HG02678 (cell line): ENCODE measurements at regions not wholly inside any gene's neighbourhood (a gene's known extent, or its start where the extent isn't known, plus 50 kb on each side); places are given as distances from the start of the nearest gene placed in this dataset.
"Not testable (repeated sequence)": the region's sequence is repeated elsewhere in the genome, so short reads cannot be mapped to it uniquely, and the experiment has no call there.

ENCODE experiments used
- ATAC-seq: cut with Tn5 transposase; IDR thresholded peaks from one replicate; pipeline ENCODE4 v1.9.1; 2021; ENCODE audit warnings: mild to moderate bottlenecking, moderate library complexity; ENCODE audit not compliant: unreplicated experiment

- ATAC-seq: not testable (repeated sequence)
These were observed 502.5 kb upstream of the MAP2 start for GRCh38 chr2:208921358-208921757.

DNA sequence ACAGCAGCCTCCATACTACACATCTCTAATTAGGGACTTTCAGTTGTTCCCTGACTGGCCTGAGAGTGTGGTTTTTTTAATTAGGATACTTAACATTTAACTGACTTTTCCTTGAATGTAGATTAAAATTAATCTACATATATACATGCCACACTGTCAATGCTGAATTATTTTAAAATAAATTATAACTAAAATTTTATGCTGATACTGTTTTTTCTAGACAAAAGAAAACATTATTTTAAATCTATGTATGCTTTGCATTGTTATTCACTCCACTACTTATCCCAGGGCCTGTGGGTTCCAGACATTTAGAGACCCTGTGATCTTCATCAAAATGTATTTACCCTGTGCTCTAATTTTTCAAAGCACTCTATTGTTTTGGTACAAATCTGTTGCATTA, 496.0 kb upstream of the MAP2 start:
- no peak for ATAC-seq

DNA sequence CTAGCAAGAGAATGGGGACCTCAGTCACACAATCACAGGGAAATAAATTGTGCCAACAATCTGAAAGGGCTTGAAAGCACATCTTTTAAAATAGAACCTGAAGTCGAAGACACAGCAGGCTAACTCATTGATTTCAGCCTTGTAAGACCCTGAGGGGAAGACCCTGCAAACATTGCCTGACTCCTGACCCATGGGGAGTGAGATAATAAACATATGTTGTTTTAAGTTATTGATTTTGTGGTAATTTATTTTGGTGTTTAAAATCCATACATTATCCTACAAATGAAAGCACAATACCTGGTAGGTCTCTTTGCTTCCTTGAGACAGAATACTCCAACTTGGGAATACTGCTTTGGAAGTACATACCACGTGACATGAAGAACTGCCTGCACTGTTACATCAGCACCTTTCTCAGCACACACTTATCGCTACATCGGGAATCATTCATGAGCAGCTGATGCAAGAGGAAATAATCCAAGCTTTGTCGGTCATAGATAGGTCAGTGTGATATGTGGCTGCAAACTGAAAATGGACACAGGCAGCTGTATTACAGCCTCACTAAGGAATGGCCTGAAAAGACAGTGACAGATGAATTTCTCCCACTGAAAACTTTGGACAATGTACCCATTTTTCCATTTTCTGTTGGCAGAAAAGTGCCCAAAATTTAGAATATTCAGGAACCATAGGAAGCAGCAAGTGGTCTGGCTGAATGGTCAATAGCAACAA, 494.5 kb upstream of the MAP2 start:
- ATAC-seq: no peak

DNA sequence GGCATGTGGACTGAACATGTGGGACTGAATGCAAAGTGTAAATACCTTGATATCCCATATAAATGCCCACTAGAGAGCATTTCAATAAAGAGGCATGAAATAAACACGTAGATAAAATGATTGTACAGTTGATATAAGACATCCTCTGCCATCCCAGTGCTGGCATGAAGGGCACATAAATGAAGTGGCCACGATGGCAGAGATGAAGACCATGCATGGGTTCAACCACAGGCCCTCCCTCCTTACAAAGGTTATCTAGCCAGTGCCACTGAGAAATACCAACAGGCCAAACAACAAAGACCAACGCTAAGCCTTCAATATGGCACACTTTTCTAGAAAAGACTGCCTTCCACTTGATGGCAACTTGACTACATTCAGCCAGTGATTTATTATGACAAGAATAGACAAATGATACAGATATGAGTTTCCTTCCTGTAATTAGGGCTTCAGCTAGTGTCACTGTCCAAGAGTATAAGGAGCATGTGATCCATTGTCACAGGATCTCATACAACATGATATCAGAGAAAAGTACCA, 493.9 kb upstream of the MAP2 start:
- no peak for ATAC-seq

DNA sequence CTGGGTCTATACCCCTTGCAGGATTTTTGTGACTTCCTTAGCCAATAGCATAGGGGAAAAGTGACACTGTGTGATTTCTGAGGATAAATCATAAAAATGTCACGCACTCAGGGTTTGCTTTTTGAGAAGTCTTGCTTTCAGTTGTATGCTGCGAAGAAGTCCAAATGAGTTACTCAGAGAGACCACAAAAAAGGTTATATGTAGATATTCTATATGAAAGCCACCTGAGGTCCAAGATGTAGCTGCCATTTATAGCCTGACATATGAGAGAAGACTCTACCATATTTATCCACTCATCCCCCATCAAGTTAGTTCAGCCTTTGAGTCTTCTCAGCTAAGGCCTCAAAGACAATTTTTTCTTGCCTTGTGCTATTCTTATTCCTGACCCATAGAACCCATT, 488.3 kb upstream of the MAP2 start:
- ATAC-seq: no peak

DNA sequence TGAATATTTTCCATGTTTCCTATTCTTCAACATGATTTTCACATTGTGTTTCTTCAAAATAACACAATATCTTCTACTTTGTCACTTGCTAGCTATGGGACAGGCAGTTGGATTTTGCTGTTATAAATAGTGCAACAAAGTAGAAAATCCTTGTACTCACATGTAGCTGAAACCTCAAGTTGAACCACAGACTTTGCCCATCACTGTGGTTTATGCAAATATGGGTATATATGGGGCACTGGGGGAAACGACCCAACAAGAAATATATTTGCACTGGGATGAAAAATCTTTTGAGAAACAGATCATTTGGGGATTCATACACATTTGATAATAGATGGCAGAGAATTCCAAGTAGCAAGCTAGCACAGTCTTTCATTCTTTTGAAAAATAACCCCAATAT, 486.3 kb upstream of the MAP2 start:
- ATAC-seq: no peak

- ATAC-seq: no peak
These were observed 484.0 kb upstream of the MAP2 start for GRCh38 chr2:208939852-208940251.

- ATAC-seq: no peak
These were observed 478.1 kb upstream of the MAP2 start for GRCh38 chr2:208945719-208946256.

GRCh38 chr2:208948073-208948472, 475.8 kb upstream of the MAP2 start:
- no peak for ATAC-seq

- no peak for ATAC-seq
These were observed 453.8 kb upstream of the MAP2 start for GRCh38 chr2:208970070-208970469.

- ATAC-seq: no peak
These were observed 446.3 kb upstream of the MAP2 start for GRCh38 chr2:208977582-208977981.

DNA sequence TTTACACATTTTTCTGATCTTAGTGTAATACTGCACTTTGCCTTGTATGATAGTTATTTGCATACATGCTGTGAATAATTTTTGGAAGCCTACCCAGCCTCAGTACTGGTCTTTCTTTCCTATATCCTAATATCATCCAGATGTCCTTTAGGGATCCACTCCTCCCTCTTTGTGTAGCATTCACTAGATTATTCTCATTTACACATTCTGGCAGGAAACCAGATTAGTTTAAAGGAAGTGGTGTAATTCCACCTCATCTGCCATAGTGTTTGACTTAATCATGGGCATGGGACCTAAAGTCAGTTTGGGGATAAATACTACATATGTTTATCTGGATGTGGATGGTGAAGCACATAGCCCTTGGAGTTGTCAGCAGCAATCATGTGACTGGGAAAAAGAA, 444.9 kb upstream of the MAP2 start:
- no peak for ATAC-seq

DNA sequence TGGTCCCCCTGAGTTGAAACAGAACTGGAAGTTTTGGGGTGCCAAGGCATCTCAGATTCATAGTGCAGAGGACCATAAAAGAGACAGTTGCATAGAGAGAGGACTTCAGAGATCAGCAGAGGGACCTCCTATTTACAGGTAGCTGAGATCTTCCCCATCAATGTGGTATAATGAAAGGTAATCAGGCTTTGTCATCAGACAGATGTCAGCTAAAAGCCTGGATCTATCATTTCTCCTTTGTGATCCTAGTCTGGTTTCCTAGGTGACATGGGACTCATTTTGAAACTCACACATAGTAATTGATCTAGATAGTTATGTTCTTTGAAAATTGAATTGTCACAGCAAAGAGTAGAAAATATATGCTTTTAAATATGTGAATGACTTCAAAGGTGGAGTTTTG, 443.5 kb upstream of the MAP2 start:
- no peak for ATAC-seq

DNA sequence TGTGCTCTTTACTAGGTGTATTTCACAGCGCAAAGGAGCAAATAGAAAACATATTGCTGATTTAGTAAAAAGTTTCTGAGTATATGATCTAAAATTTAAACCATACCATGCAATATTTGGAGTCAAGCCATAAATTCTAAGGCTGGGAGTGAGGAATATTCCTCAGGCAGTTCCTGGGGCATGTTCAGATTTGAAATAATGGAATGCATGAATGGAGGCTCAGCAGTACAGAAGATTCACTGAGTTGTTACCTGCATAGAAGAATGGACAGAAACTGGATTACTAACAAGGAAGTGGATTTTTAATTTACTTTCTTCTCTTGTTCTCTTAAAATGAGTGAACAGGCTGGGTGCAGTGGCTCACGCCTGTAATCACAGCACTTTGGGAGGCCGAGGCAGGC, 441.0 kb upstream of the MAP2 start:
- no peak for ATAC-seq

- no peak for ATAC-seq
These were observed 440.4 kb upstream of the MAP2 start for GRCh38 chr2:208983486-208983885.

DNA sequence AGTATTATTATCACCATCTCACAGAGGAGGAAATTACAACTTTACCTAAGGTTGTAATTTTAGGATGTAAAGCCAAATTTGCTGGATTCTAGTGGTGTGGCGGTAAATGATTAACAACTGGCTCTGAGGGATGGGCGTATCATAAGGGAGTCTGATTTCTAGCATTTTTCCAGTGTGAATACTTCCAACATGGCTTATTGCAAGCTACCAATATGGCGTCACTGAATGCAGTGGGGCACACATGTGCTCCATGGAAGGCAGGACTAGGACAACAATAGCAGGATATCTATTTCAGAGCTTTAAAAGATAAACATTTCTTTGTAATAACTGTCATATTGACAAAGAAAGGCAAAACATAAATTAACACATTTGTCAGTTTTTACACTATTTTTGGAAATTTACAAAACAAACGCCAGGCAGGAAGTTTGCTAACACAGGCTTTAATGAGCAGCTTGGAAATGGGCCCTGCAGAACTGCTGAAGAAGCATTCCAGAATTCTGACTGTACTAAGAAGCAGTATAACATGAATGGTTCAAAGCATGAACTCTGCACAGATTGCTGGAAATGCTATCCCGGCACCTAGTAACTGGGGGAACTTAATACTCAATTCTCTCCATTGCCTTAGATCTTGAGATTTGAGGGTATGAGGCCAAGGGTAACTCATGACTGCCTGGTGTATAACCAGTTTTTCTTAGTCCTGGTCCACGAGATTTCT, 439.3 kb upstream of the MAP2 start:
- ATAC-seq: no peak

DNA sequence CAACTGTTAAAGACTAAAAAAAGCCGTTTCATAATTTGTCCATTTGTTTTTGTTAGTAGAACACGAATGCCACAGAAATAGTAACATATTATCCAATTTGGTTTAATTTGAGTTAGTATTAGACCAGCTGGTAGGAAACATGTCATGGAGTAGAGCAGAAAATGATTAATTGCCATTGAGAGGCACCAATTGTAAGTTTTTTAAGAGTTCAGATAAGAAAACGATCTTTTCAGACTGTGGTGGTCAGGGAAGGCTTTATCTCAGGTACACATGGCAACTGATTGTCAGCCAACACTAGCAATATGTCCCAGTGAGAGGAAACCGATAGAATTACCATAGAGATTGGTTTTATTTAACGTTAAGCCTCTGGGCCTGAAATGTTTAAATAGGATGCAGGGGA, 438.2 kb upstream of the MAP2 start:
- ATAC-seq: no peak

GRCh38 chr2:208990716-208991115, 433.1 kb upstream of the MAP2 start:
- no peak for ATAC-seq

GRCh38 chr2:208999911-209000310, 423.9 kb upstream of the MAP2 start:
- no peak for ATAC-seq

DNA sequence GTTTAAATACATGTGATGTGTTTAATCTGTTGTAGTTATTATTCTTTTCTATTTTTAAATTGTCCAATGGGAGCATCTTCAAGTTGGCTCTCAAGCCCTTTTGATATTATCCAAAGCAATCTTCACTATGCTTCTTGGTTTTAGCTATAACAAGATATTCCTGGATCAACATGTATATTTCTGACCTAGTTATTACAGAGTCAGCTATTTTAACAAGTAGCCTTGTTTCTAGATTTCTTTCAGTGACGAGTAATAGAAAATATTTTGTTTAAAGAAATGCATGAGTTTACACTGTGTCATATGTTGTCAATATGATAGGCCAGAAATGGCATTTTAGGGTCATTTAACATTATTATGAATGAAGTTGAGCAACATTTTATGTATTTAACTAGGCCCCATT, 421.8 kb upstream of the MAP2 start:
- ATAC-seq: no peak

GRCh38 chr2:209005371-209005770, 418.5 kb upstream of the MAP2 start:
- ATAC-seq: no peak

DNA sequence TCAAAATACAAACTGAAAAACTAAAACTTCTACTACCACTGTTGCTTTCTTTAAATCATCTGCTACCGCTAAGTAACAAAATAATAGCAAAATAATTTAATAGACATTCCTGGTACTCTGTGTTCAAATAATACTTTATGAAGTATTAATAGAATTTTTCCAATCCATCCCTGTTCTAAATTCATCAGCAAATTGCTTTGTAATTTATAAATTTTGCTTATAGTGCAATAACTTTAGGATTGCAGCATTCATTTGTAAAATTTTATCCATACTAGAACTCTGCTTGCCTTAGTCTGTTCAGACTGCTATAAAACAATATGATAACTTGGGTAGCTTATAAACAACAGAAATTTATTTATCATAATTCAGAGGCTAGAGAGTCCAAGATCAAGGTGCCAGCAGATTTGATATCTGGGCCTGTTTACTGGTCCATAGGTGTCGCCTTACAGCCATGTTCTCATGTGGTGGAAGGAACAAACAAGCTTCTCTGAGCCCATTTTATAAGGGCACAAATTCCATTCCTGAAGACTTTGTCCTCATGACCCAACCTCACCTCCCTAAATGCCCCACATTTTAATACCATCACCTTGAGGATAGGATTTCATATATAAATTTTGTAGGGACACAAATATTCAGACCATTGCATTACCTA, 415.1 kb upstream of the MAP2 start:
- no peak for ATAC-seq
